PC-3 (cell line): ENCODE measurements at regions not wholly inside any gene's neighbourhood (a gene's known extent, or its start where the extent isn't known, plus 50 kb on each side); places are given as distances from the start of the nearest gene placed in this dataset.

Source experiments
- EZH2 ChIP-seq: fragments of 300-600 bp; sonication (generic); IDR thresholded peaks from one replicate; pipeline ENCODE4 v1.6.1; 2017; ENCODE audit warnings: antibody characterized with exemption, mild to moderate bottlenecking, low read length; ENCODE audit not compliant: unreplicated experiment
- EZH2phosphoT487 ChIP-seq: fragments of 300-600 bp; sonication (generic); IDR thresholded peaks from 2 replicates; pipeline ENCODE4 v1.6.1; 2018; ENCODE audit warnings: mild to moderate bottlenecking, antibody characterized with exemption, low read length, borderline replicate concordance
- TF ChIP-seq, protein P1 (sequence below): fragments of 300-600 bp; sonication (generic); conservative IDR thresholded peaks from 2 replicates; pipeline ENCODE4 v1.5.1; 2017; ENCODE audit warnings: antibody characterized with exemption, low read depth, mild to moderate bottlenecking, low read length

DNA sequence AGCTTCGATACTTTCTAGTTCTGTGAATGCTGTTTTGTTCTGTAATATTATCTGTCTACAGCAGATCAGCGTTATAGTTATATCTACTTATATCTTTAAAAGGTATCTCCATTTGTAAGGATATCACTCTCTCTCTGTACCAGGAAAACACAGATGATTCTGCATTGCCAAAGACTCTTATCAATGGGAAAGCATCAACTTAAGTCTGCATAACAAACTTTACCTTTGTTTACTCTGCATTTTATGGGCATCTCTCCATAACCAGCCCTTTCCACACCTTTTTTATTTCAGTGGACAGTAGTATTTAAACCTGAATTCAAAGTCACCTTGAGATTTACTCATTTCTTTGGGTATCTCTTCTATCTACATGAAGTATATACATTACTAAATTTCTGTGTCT, 238.7 kb upstream of the GRM7 start:
- TF ChIP-seq, protein P1, sequence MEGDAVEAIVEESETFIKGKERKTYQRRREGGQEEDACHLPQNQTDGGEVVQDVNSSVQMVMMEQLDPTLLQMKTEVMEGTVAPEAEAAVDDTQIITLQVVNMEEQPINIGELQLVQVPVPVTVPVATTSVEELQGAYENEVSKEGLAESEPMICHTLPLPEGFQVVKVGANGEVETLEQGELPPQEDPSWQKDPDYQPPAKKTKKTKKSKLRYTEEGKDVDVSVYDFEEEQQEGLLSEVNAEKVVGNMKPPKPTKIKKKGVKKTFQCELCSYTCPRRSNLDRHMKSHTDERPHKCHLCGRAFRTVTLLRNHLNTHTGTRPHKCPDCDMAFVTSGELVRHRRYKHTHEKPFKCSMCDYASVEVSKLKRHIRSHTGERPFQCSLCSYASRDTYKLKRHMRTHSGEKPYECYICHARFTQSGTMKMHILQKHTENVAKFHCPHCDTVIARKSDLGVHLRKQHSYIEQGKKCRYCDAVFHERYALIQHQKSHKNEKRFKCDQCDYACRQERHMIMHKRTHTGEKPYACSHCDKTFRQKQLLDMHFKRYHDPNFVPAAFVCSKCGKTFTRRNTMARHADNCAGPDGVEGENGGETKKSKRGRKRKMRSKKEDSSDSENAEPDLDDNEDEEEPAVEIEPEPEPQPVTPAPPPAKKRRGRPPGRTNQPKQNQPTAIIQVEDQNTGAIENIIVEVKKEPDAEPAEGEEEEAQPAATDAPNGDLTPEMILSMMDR, result no peak
- TF ChIP-seq EZH2 (no peak), EZH2phosphoT487 (no peak)
